Immature natural killer cell (primary cell): ENCODE measurements at regions not wholly inside any gene's neighbourhood (a gene's known extent, or its start where the extent isn't known, plus 50 kb on each side); places are given as distances from the start of the nearest gene placed in this dataset.

Source experiments
- DNase-seq, 3 donors: peaks; one replicate each; pipeline ENCODE4 v3.0.0; 2022; ENCODE audit warnings: mixed read lengths in 1 of 3
- H3K27ac Mint-ChIP-seq, 6 donors: one replicate each; pipeline ENCODE4 v1.8.0; 2020; ENCODE audit warnings: mixed read lengths in 6 of 6, mild to moderate bottlenecking in 5 of 6, inconsistent platforms in 4 of 6, moderate library complexity in 3 of 6
- H3K27me3 Mint-ChIP-seq, 3 donors: one replicate each; pipeline ENCODE4 v1.8.0; 2020 to 2021; ENCODE audit warnings: low read depth in 3 of 3, mild to moderate bottlenecking in 3 of 3, mixed read lengths in 3 of 3, moderate library complexity in 3 of 3, inconsistent platforms in 1 of 3
- H3K36me3 Mint-ChIP-seq, 3 donors: one replicate each; pipeline ENCODE4 v1.8.0; 2020; ENCODE audit warnings: mixed read lengths in 3 of 3, inconsistent platforms in 2 of 3, mild to moderate bottlenecking in 2 of 3
- H3K4me1 Mint-ChIP-seq, 2 donors: one replicate each; pipeline ENCODE4 v1.8.0; 2020; ENCODE audit warnings: inconsistent platforms in 2 of 2, mild to moderate bottlenecking in 2 of 2, mixed read lengths in 2 of 2, moderate library complexity in 1 of 2
- H3K4me3 Mint-ChIP-seq, 5 donors: one replicate each; pipeline ENCODE4 v1.8.0; 2020; ENCODE audit warnings: mild to moderate bottlenecking in 5 of 5, mixed read lengths in 5 of 5, inconsistent platforms in 3 of 5, moderate library complexity in 3 of 5
- H3K9me3 Mint-ChIP-seq, 6 donors: one replicate each; pipeline ENCODE4 v1.8.0; 2020; ENCODE audit warnings: mild to moderate bottlenecking in 6 of 6, mixed read lengths in 6 of 6, inconsistent platforms in 4 of 6, moderate library complexity in 3 of 6

DNA sequence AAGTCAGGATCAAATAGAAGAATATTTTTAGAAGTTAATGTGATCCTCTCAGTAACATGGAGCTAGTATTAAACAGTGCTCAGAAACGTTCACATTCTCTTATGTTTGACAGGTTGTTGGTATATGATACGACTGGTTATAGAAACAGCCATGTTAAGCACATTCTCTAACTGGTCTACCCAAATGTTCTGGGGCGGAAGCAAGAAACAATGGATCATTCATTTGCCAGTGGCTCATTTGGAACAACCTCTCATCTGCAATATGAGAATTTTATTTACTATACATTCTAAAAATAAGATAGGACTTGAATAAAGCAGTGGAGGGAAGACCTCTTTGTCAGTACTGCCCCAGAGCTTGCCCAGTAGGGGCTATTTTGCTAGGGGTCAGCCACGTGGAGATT is 167.1 kb upstream of the FAM98A start:
- DNase-seq: no peak
- peaks cover 0 to 4% (median 3%) of the 10 kb centered on the region in 3 donors for H3K27me3 Mint-ChIP-seq
- H3K9me3 Mint-ChIP-seq: peaks cover 0 to 3% (median under 1%) of the 10 kb centered on the region in 6 donors
- no peak overlapping the region for H3K4me3 Mint-ChIP-seq
- H3K4me1 Mint-ChIP-seq: no peaks in the 10 kb centered on the region
- H3K36me3 Mint-ChIP-seq: no peaks in the 10 kb centered on the region
- H3K27ac Mint-ChIP-seq: no peak overlapping the region

DNA sequence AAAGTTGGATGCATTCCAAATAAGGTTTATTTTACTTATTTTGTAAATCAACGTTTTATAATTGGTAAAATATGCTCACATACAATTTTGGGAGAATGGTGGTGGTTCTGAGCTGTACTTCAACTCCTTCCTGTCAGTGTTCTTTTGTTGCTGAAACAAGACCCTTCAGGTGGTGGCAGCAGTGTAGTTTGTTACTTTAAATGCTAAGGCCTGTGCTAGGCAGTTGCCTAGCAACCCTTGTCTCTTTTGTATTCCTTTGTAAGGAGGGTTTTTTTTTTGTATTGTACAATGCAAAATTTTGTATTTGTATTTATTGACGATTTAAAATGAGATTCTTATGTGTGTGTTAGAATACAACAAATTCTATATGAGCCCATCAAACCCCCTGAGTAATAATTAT is 166.0 kb upstream of the FAM98A start:
- no peak for DNase-seq
- Mint-ChIP-seq H3K9me3 (peaks cover 0 to 3% (median under 1%) of the 10 kb centered on the region in 6 donors), H3K27me3 (peaks cover 0 to 3% (median 3%) of the 10 kb centered on the region in 3 donors), H3K4me1 (no peaks in the 10 kb centered on the region), H3K36me3 (no peaks in the 10 kb centered on the region), H3K4me3 (no peak overlapping the region), H3K27ac (no peak overlapping the region)

DNA sequence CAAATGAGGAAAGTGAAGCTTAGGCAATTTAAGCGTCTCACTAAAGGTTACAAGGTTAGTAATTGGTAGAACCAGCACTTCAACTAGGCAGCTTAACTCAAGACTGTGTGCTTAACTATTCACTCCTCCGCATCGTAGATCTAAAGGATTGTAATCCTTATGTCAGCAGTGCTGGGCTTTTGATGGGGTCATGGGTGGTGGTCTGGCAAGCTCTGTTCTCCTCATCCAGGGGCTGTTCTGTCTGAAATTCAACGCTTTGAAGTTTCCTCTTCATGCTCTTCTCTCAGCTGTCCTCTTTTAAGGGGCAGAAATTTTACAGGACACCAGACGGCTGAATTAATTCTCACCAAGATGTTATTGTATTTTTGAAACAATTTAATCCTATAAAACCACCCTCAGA is 165.5 kb upstream of the FAM98A start:
- peaks cover 0 to 3% (median 2%) of the 10 kb centered on the region in 3 donors for H3K27me3 Mint-ChIP-seq
- H3K9me3 Mint-ChIP-seq: peaks cover 0 to 2% (median under 1%) of the 10 kb centered on the region in 6 donors
- H3K4me3 Mint-ChIP-seq: no peak overlapping the region
- no peak overlapping the region for H3K27ac Mint-ChIP-seq
- no peak for DNase-seq
- H3K36me3 Mint-ChIP-seq: no peaks in the 10 kb centered on the region
- no peaks in the 10 kb centered on the region for H3K4me1 Mint-ChIP-seq

DNA sequence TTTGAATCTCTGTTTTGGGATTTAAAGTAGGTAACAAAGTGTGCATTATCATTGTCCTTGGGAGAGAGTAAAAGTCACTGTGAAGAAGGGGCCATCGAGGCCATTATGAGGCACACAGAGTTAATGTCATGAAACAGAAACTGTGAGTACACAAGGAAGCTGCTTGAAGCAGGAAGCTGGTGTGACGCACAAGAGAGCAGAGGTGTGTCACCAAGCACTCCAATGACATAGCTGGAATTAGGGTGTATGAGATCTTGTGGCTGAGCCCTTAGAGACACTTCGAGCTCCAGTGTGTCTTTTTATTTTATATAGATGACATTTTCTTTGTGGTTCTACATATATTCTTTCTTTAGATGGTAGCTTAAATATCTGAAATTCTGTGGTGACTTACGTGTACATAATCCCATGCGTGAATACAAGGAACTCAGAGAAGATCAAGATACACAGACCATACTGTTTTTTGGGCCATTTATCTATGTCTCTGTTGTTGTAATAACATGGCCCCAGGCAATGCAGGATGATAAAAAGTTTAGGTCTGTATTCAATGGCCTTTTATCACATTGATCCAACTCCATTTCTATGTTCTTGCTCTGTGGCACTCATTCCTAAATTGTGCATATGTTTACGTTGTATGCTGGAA is 164.7 kb upstream of the FAM98A start:
- no peak for DNase-seq
- Mint-ChIP-seq H3K4me1 (no peaks in the 10 kb centered on the region), H3K9me3 (peaks cover 0 to 4% (median under 1%) of the 10 kb centered on the region in 6 donors), H3K27me3 (peaks cover 0 to 4% (median 3%) of the 10 kb centered on the region in 3 donors), H3K36me3 (no peaks in the 10 kb centered on the region), H3K27ac (no peak overlapping the region), H3K4me3 (no peak overlapping the region)

DNA sequence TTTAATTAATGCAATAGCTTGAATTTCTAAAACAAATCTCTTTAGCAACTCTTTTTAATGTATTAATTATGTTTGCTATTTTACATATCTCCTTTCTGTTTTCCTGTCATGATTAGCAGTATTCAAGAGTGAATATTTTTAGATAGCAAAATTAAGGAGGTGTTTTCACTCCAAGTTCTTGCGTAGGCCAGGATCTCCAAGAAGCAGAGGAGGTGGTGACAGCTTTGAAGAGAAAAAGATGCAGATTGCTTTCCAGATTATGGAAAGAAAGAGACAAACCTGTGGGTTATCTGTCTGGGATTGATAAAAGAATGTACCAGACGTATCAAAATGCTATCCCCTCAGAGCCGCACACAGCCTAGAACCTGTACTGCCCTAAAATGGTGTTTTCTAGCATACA is 163.5 kb upstream of the FAM98A start:
- H3K27me3 Mint-ChIP-seq: peaks cover 0 to 3% (median 3%) of the 10 kb centered on the region in 3 donors
- H3K27ac Mint-ChIP-seq: no peak overlapping the region

DNA sequence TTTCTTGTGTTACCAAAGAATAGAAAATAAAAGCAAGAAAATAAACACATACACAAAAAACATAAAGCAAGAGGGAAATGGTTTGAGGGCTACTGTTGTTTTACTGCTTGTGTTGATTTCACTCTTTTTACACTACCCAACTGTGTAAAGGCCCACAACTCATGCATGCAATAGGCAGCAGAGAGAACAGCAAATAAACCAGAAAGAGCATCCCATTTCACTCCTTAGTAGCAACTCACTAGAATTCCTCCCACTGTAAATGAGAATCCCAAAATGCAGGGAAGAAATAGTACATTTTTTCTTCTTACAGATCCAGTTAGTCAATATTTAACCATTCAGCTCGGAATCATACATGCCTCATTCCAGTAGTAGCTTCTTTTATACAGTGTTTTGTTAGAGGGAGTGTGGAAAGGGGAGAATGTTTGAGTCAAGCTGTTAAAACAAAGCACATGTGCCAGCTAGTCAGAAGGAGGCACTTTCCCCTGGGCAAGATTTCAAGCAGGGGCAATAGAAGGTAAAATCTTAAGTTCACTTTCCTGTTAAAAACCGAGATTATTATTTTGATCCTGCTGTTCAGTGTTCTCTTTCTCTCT is 147.2 kb upstream of the FAM98A start:
- DNase-seq: no peak
- no peaks in the 10 kb centered on the region for H3K4me1 Mint-ChIP-seq
- H3K27ac Mint-ChIP-seq: no peak overlapping the region
- peaks cover 0 to 4% (median 0%) of the 10 kb centered on the region in 3 donors for H3K36me3 Mint-ChIP-seq
- no peak overlapping the region for H3K4me3 Mint-ChIP-seq
- H3K9me3 Mint-ChIP-seq: peaks cover 4 to 25% (median 13%) of the 10 kb centered on the region in 6 donors
- H3K27me3 Mint-ChIP-seq: peaks cover 0 to 16% (median 6%) of the 10 kb centered on the region in 3 donors

More for the DNA sequence above, 163.5 kb upstream of the FAM98A start:
- Mint-ChIP-seq H3K4me3 (no peak overlapping the region), H3K4me1 (no peaks in the 10 kb centered on the region), H3K36me3 (no peaks in the 10 kb centered on the region), H3K9me3 (peaks cover 0 to 7% (median 2%) of the 10 kb centered on the region in 6 donors)
- no peak for DNase-seq

DNA sequence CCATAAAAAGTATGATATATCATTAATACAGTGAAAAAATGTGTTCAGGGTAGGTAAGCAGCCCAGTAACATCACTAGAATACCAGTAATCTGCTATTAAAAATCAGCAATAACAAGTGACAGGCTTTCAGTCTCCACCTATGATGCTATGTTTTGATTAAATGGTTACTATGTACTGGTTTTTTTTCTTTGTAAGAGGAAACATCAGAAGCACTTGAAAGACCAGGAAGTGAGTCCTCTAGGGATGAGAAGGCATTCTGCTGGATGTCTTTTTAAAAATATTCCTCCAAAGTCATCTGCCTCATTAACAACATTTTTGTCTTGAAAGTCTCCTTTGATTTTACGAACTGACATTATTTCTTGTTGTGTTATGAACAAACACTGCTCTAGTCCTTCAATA is 136.0 kb upstream of the FAM98A start:
- Mint-ChIP-seq H3K9me3 (peaks cover 0 to 2% (median 0%) of the 10 kb centered on the region in 6 donors), H3K27me3 (no peaks in the 10 kb centered on the region), H3K4me3 (no peak overlapping the region), H3K4me1 (no peaks in the 10 kb centered on the region), H3K27ac (no peak overlapping the region), H3K36me3 (no peaks in the 10 kb centered on the region)
- DNase-seq: no peak

DNA sequence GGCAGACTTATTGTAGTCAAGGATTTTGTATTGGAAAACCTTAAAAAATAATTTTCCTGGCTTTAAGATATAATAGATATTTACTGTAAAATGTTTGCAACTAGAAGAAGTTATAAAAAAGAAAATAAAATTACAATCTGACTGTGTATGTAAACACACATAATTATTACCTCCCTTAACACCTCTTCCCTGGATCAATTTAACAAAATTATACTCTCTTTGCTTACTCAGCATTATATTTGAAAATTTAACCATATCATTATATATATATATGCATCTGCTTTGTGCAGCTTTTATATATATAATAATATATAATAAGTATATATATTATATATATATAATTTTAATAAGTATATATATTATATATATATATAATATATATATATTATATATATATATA is 131.7 kb upstream of the FAM98A start:
- no peaks in the 10 kb centered on the region for H3K4me1 Mint-ChIP-seq
- H3K4me3 Mint-ChIP-seq: no peak overlapping the region
- H3K36me3 Mint-ChIP-seq: no peaks in the 10 kb centered on the region
- H3K9me3 Mint-ChIP-seq: peaks cover 0 to 4% (median 0%) of the 10 kb centered on the region in 6 donors
- no peak overlapping the region for H3K27ac Mint-ChIP-seq
- H3K27me3 Mint-ChIP-seq: no peaks in the 10 kb centered on the region
- DNase-seq: no peak

DNA sequence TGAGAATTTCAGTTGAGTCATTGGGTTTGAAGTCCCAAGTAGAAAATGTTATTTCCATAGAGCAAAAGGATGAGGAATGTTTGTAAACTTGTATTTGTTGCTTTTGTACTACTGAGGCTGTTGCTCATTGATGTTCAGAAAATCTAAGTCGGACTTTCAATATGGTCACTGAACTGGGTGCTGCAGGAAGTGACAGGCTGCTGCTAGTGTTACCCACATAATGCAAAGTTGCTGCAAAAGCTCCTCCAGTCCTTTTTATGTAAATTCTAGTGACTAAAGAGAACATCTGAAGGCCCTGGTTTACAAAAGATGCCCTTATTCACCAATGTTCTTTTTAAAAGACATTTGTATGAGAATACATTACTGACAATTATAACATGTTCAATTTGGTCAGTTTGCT is 131.1 kb upstream of the FAM98A start:
- H3K27me3 Mint-ChIP-seq: no peaks in the 10 kb centered on the region

DNA sequence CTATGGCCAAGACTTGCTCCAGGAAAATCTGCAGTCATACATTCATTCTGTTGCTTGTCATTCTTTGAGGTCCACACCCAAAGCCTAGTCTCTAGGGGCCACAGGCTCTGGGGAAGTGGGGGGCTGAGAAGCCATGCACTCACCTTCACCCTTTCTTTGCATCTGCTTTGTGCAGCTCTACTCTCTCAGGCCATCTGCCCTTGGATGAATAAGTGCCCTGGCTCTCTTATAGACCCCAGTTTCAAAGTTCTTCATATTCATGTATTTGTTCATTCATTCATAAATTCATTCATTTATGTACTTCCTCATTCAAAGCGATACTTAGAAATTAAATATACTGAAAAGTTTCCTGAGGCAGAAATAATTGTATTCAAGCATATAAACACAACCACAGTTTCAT is 130.3 kb upstream of the FAM98A start:
- DNase-seq: no peak
- H3K9me3 Mint-ChIP-seq: peaks cover 0 to 4% (median 0%) of the 10 kb centered on the region in 6 donors
- no peaks in the 10 kb centered on the region for H3K4me1 Mint-ChIP-seq
- H3K4me3 Mint-ChIP-seq: no peak overlapping the region
- no peak overlapping the region for H3K27ac Mint-ChIP-seq
- H3K36me3 Mint-ChIP-seq: no peaks in the 10 kb centered on the region
- H3K27me3 Mint-ChIP-seq: no peaks in the 10 kb centered on the region

More for the DNA sequence above, 131.1 kb upstream of the FAM98A start:
- Mint-ChIP-seq H3K27ac (no peak overlapping the region), H3K36me3 (no peaks in the 10 kb centered on the region), H3K4me1 (no peaks in the 10 kb centered on the region), H3K4me3 (no peak overlapping the region), H3K9me3 (peaks cover 0 to 4% (median 0%) of the 10 kb centered on the region in 6 donors)
- no peak for DNase-seq

DNA sequence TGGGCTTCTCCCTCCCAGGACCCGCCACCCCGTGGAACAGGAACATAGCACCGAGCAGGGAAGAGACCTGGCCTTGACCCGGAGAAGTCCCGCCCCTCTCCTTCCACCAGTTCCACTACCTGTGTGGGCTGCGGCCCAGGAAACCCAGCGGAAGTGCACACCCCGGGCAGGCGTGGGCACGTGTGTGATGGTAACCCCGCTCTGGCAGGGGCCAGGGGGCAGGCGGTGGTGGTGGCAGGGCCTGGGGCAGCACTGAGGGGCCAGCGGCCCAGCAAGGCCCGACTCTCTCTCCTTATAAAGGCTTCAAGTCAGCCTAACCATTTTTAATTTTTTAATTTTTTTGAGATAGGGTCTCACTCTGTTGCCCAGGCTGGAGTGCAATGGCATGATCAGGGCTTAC is 129.0 kb upstream of the FAM98A start:
- H3K4me3 Mint-ChIP-seq: no peak overlapping the region
- H3K36me3 Mint-ChIP-seq: no peaks in the 10 kb centered on the region
- H3K27me3 Mint-ChIP-seq: peaks cover 0 to 1% (median 0%) of the 10 kb centered on the region in 3 donors
- peaks cover 0 to 4% (median 0%) of the 10 kb centered on the region in 6 donors for H3K9me3 Mint-ChIP-seq
- no peak for DNase-seq
- H3K27ac Mint-ChIP-seq: no peak overlapping the region
- H3K4me1 Mint-ChIP-seq: no peaks in the 10 kb centered on the region

DNA sequence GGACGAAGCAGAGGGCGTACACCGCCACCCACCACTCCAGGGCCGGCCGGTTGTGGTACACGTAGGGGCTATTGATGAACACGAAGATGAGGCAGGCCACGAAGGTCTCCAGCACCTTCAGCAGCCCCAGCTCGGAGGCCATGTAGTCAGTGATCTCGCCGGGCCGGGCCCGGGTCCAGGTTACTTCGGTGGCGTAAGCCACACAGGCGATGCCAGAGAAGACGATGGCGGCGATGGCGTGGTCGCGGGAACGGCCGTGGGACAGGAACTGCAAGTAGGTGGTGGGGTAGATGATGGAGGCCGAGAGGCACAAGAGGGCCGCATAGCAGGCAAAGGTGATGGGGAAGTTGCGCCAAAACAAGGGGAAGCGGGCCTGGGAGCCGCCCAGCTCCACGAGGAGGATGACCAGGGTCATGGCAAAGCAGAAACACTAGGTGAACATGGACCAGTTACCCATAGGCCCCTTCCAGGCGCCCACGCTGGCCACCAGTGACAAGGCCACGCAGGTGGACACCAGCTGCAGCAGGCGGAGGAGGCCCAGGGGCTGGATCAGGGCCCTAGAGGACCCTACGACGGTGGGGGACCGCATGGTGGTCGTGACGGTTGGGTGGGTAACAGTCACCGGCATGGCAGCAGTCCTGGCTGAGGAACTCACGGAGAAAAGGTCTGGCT is 128.4 kb upstream of the FAM98A start:
- no peak for DNase-seq
- Mint-ChIP-seq H3K9me3 (peaks cover 0 to 3% (median 0%) of the 10 kb centered on the region in 6 donors), H3K4me3 (no peak overlapping the region), H3K36me3 (no peaks in the 10 kb centered on the region), H3K4me1 (no peaks in the 10 kb centered on the region), H3K27me3 (peaks cover 0 to 2% (median 0%) of the 10 kb centered on the region in 3 donors), H3K27ac (no peak overlapping the region)

DNA sequence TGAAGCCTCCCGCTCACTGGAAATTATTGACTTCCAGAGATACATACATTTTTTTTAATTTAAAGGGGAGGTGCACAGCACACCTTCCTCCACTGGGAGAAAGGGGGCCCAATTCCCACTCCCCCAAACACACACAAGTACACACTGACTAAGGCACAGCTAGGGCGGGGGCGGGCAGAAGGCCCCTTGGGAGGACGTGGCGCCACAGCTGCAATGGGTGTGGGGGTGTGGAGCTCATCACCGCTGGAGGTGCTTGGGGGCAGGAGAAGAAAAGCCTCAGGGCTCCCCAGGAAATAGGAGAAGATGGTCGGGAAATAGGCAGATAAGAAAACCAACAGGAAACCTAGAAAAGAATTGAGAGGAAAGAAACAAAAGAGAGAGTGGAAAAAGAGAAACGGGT is 127.3 kb upstream of the FAM98A start:
- Mint-ChIP-seq H3K27ac (no peak overlapping the region), H3K4me3 (no peak overlapping the region), H3K4me1 (no peaks in the 10 kb centered on the region), H3K27me3 (peaks cover 0 to 2% (median 0%) of the 10 kb centered on the region in 3 donors), H3K36me3 (no peaks in the 10 kb centered on the region), H3K9me3 (peaks cover 0 to 3% (median 0%) of the 10 kb centered on the region in 6 donors)
- DNase-seq: no peak

DNA sequence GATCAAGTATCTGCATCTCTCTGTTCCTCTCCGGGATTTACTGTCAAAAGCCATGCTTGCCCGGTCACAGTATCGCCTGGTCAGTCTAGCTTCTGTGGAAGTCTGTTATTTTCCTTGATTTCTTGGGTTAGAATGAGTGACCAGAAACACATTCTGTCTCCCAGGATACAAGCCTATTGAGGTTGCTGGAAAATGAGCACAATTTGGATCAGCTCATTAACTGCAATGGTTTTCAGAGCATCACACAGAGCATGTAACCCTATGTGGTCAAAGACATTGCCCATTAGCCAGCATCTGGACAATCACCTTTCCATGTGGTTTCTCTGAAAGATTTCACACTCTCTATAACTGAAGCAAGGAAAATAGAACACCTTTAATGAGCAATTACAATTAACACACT is 124.2 kb upstream of the FAM98A start:
- Mint-ChIP-seq H3K36me3 (no peaks in the 10 kb centered on the region), H3K4me1 (no peaks in the 10 kb centered on the region), H3K4me3 (no peak overlapping the region), H3K9me3 (peaks cover 0 to 3% (median 0%) of the 10 kb centered on the region in 6 donors), H3K27ac (no peak overlapping the region), H3K27me3 (peaks cover 0 to 4% (median 2%) of the 10 kb centered on the region in 3 donors)
- no peak for DNase-seq
